HEK293T (cell line): ENCODE measurements at regions not wholly inside any gene's neighbourhood (a gene's known extent, or its start where the extent isn't known, plus 50 kb on each side); places are given as distances from the start of the nearest gene placed in this dataset.

Source experiments
- ARNT ChIP-seq: fragments of 450-650 bp; IDR thresholded peaks from 2 replicates; pipeline ENCODE4 v1.6.1; 2017; ENCODE audit warnings: mild to moderate bottlenecking
- CTBP1 ChIP-seq: fragments of 450-650 bp; IDR thresholded peaks from 2 replicates; pipeline ENCODE4 v1.6.1; 2016; ENCODE audit warnings: borderline replicate concordance
- ELF4 ChIP-seq: fragments of 450-650 bp; IDR thresholded peaks from 2 replicates; pipeline ENCODE4 v1.6.1; 2017; ENCODE audit warnings: antibody characterized with exemption
- FOXA1 ChIP-seq: fragments of 450-650 bp; IDR thresholded peaks from 2 replicates; pipeline ENCODE4 v1.6.1; 2016; ENCODE audit warnings: mild to moderate bottlenecking
- FOXK2 ChIP-seq: fragments of 450-650 bp; IDR thresholded peaks from 2 replicates; pipeline ENCODE4 v1.6.1; 2016; ENCODE audit warnings: mild to moderate bottlenecking
- FOXM1 ChIP-seq: fragments of 450-650 bp; IDR thresholded peaks from 2 replicates; pipeline ENCODE4 v1.6.1; 2017; ENCODE audit warnings: mild to moderate bottlenecking, borderline replicate concordance
- HDGF ChIP-seq: fragments of 450-650 bp; IDR thresholded peaks from 2 replicates; pipeline ENCODE4 v1.6.1; 2017; ENCODE audit warnings: antibody characterized with exemption, borderline replicate concordance
- SP1 ChIP-seq: fragments of 450-650 bp; IDR thresholded peaks from 2 replicates; pipeline ENCODE4 v1.6.1; 2017
- SUZ12 ChIP-seq: fragments of 450-650 bp; IDR thresholded peaks from 2 replicates; pipeline ENCODE4 v1.6.1; 2016; ENCODE audit warnings: mild to moderate bottlenecking
- TARDBP ChIP-seq: fragments of 450-650 bp; IDR thresholded peaks from 2 replicates; pipeline ENCODE4 v1.6.1; 2016
- ZNF384 ChIP-seq: fragments of 450-650 bp; IDR thresholded peaks from 2 replicates; pipeline ENCODE4 v1.6.1; 2016

GRCh38 chr3:24586920-24587319, 92.3 kb upstream of the THRB start:
- TF ChIP-seq SP1 = no peak
- no peak for TF ChIP-seq CTBP1
- no peak for TF ChIP-seq ELF4
- TF ChIP-seq ZNF384 = no peak
- TF ChIP-seq ARNT = no peak
- TF ChIP-seq FOXA1 = no peak
- no peak for TF ChIP-seq SUZ12
- no peak for TF ChIP-seq FOXK2
- TF ChIP-seq HDGF = no peak
- no peak for TF ChIP-seq TARDBP
- no peak for TF ChIP-seq FOXM1
